Keratinocyte (primary cell): ENCODE measurements at regions not wholly inside any gene's neighbourhood (a gene's known extent, or its start where the extent isn't known, plus 50 kb on each side); places are given as distances from the start of the nearest gene placed in this dataset.

ENCODE experiments used
- DNase-seq: peaks from one replicate; pipeline ENCODE4 v3.0.0-alpha.2; 2011; ENCODE audit warnings: low read depth, missing footprints, low spot score
- FAIRE-seq: peaks from 2 replicates; lab custom pipeline; 2011; peaks lifted over from hg19 to GRCh38; lab: Jason Lieb, UNC
- H2AFZ ChIP-seq: 2 replicates; pipeline ENCODE4 v1.6.0; 2012; ENCODE audit warnings: low read length, control low read depth, inconsistent platforms; ENCODE audit not compliant: control insufficient read depth
- H3K27ac ChIP-seq: 2 replicates; pipeline ENCODE4 v1.5.1; 2011; ENCODE audit warnings: low read length; ENCODE audit not compliant: control insufficient read depth, insufficient read depth
- H3K27me3 ChIP-seq: 3 replicates; pipeline ENCODE4 v1.6.0; 2011; ENCODE audit warnings: low read length; ENCODE audit not compliant: control insufficient read depth, insufficient read depth; ENCODE audit errors: extremely low read depth
- H3K36me3 ChIP-seq, 2 experiments: 2 replicates in 1 of 2; 3 replicates in 1 of 2; pipeline ENCODE4 v1.5.1; 2011; ENCODE audit warnings: low read length in 2 of 2, mild to moderate bottlenecking in 1 of 2; ENCODE audit not compliant: control insufficient read depth in 2 of 2, insufficient read depth in 2 of 2; ENCODE audit errors: extremely low read depth in 1 of 2
- H3K4me1 ChIP-seq: 3 replicates; pipeline ENCODE4 v1.5.1; 2011; ENCODE audit warnings: low read length; ENCODE audit not compliant: control insufficient read depth, insufficient read depth; ENCODE audit errors: extremely low read depth
- H3K4me2 ChIP-seq: 3 replicates; pipeline ENCODE4 v1.6.0; 2011; ENCODE audit warnings: low read depth, low read length; ENCODE audit not compliant: control insufficient read depth, insufficient read depth; ENCODE audit errors: extremely low read depth
- H3K4me3 ChIP-seq, 3 experiments: fragments of 200-600 bp in 1 of 3; sonication (generic) in 1 of 3; 2 replicates in 2 of 3; 3 replicates in 1 of 3; pipeline ENCODE4 v1.5.1; 2011 to 2016; ENCODE audit warnings: low read length in 3 of 3, mild to moderate bottlenecking in 3 of 3, control low read depth in 2 of 3, inconsistent platforms in 1 of 3, low read depth in 1 of 3, mixed read lengths in 1 of 3, mixed run types in 1 of 3, moderate library complexity in 1 of 3; ENCODE audit not compliant: control insufficient read depth in 2 of 3, insufficient read depth in 2 of 3; ENCODE audit errors: extremely low read depth in 1 of 3
- H3K79me2 ChIP-seq: 2 replicates; pipeline ENCODE4 v1.6.0; 2012; ENCODE audit warnings: low read length; ENCODE audit not compliant: control insufficient read depth, insufficient read depth
- H3K9ac ChIP-seq: 3 replicates; pipeline ENCODE4 v1.6.0; 2011; ENCODE audit warnings: low read length; ENCODE audit not compliant: control insufficient read depth, insufficient read depth; ENCODE audit errors: extremely low read depth
- H3K9me1 ChIP-seq: 3 replicates; pipeline ENCODE4 v1.6.0; 2011; ENCODE audit warnings: low read length; ENCODE audit not compliant: control insufficient read depth, insufficient read depth; ENCODE audit errors: extremely low read depth
- H3K9me3 ChIP-seq: 2 replicates; pipeline ENCODE4 v1.5.1; 2012; ENCODE audit warnings: low read depth, low read length; ENCODE audit not compliant: control insufficient read depth
- H4K20me1 ChIP-seq: 3 replicates; pipeline ENCODE4 v1.6.0; 2011; ENCODE audit warnings: low read length; ENCODE audit not compliant: control insufficient read depth, insufficient read depth; ENCODE audit errors: extremely low read depth
- EZH2 ChIP-seq: IDR thresholded peaks from one replicate; pipeline ENCODE4 v1.6.1; 2012; ENCODE audit warnings: inconsistent platforms, mild to moderate bottlenecking, low read length, moderate library complexity
- dilution Hi-C: fragments of 300-500 bp; cut with MboI; formaldehyde crosslinking; loops from one replicate; pipeline ENCODE4 v1.7.0; 2020; ENCODE audit warnings: low sequenced_read_pairs; ENCODE audit not compliant: extremely low pct_ligation_motif_present
- TF ChIP-seq, protein P1 (sequence below), 3 experiments: IDR thresholded peaks in 1 of 3; conservative IDR thresholded peaks in 1 of 3; optimal IDR thresholded peaks in 1 of 3; 2 replicates in 2 of 3; 3 replicates in 1 of 3; pipeline versions ENCODE3 to v1.5.1; 2011; ENCODE audit warnings: low read length in 3 of 3, mild to moderate bottlenecking in 3 of 3, moderate library complexity in 2 of 3, control low read depth in 1 of 3, inconsistent platforms in 1 of 3; ENCODE audit not compliant: insufficient read depth in 2 of 3; ENCODE audit errors: extremely low read depth in 1 of 3

DNA sequence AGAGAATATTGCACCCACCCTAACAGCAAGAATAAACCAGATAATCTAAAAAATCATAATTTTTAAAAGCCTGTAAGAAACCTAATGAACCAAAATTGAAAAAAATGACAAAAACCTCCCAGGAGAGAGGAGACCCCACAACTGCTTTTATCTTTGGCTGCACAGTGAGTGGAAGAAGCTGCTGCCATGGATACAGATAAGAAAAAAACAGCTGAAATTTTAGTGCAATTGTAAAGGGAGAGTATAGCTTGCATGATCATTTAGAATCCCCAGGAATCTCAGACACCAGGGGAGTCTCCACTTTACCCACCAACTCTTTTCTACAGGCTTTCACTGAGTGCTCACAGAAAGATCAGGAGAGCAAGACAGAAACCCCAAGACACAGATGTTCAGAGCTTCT, 338.1 kb upstream of the NCKAP5 start:
- no peaks in the 10 kb centered on the region for H3K4me1 ChIP-seq
- no peak overlapping the region for H3K9ac ChIP-seq
- no peak overlapping the region for H2AFZ ChIP-seq
- no peaks in the 10 kb centered on the region for H3K9me1 ChIP-seq
- no peaks in the 10 kb centered on the region for H4K20me1 ChIP-seq
- DNase-seq, result no peak
- FAIRE-seq, result no peak
- H3K36me3 ChIP-seq, result no peaks in the 10 kb centered on the region
- peaks cover 10% of the 10 kb centered on the region for H3K27me3 ChIP-seq
- no peaks in the 10 kb centered on the region for H3K9me3 ChIP-seq
- dilution Hi-C loops, result no loop called here
- no peaks in the 10 kb centered on the region for H3K79me2 ChIP-seq
- H3K4me2 ChIP-seq, result no peak overlapping the region
- TF ChIP-seq, protein P1, sequence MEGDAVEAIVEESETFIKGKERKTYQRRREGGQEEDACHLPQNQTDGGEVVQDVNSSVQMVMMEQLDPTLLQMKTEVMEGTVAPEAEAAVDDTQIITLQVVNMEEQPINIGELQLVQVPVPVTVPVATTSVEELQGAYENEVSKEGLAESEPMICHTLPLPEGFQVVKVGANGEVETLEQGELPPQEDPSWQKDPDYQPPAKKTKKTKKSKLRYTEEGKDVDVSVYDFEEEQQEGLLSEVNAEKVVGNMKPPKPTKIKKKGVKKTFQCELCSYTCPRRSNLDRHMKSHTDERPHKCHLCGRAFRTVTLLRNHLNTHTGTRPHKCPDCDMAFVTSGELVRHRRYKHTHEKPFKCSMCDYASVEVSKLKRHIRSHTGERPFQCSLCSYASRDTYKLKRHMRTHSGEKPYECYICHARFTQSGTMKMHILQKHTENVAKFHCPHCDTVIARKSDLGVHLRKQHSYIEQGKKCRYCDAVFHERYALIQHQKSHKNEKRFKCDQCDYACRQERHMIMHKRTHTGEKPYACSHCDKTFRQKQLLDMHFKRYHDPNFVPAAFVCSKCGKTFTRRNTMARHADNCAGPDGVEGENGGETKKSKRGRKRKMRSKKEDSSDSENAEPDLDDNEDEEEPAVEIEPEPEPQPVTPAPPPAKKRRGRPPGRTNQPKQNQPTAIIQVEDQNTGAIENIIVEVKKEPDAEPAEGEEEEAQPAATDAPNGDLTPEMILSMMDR (optimal IDR thresholded peaks at IDR 0.05 in 1 of 3, IDR thresholded peaks at IDR 0.05 in 1 of 3, conservative IDR thresholded peaks at IDR 0.05 in 1 of 3; ENCODE audit: extremely low read depth in 1 of 3, insufficient read depth in 2 of 3, low read length in 3 of 3), result no peak
- no peak for TF ChIP-seq EZH2
- no peak overlapping the region for H3K27ac ChIP-seq
- no peak overlapping the region for H3K4me3 ChIP-seq

DNA sequence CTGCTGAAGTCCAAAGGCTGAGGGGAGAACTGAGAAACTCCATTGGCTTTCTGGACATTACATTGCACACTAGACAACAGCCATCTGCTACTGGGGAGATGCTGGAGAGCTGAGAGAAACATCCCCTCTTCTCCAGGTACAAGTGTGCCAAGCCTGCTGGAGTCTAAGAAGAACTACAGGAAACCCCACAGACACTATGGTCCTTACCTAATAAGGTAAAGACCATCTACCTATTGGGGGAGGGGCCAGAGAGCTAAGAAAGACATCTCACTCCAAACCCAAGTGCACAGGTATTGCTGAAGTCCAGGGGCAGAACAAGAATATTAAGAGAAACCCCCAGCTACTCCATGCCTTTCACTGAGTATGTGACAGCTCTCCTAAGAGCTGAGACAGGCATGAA, 338.7 kb upstream of the NCKAP5 start:
- Histone ChIP-seq H3K9me1 (no peaks in the 10 kb centered on the region), H4K20me1 (no peaks in the 10 kb centered on the region), H3K9ac (no peak overlapping the region), H3K79me2 (no peaks in the 10 kb centered on the region), H3K4me2 (no peak overlapping the region), H3K27me3 (peaks cover 10% of the 10 kb centered on the region), H2AFZ (no peak overlapping the region), H3K9me3 (no peaks in the 10 kb centered on the region), H3K36me3 (no peaks in the 10 kb centered on the region), H3K27ac (no peak overlapping the region), H3K4me1 (no peaks in the 10 kb centered on the region), H3K4me3 (no peak overlapping the region)
- no peak for DNase-seq
- FAIRE-seq, result no peak
- TF ChIP-seq, protein P1 (optimal IDR thresholded peaks at IDR 0.05 in 1 of 3, IDR thresholded peaks at IDR 0.05 in 1 of 3, conservative IDR thresholded peaks at IDR 0.05 in 1 of 3; ENCODE audit: extremely low read depth in 1 of 3, insufficient read depth in 2 of 3, low read length in 3 of 3), result no peak
- TF ChIP-seq EZH2, result no peak
- dilution Hi-C loops, result no loop called here
